ENCODE measurements at regions not wholly inside any gene's neighbourhood (a gene's known extent, or its start where the extent isn't known, plus 50 kb on each side); places are given as distances from the start of the nearest gene placed in this dataset.

- Histone ChIP-seq H2BK120ac (replicated peaks; ENCODE audit: low read depth, low read length) (no peak overlapping the region), H2BK15ac (ENCODE audit: low read length) (no peak overlapping the region), H3K36me3 (ENCODE audit: control insufficient read depth in 2 of 4, insufficient read depth in 4 of 4, low read length in 3 of 4) (no peaks in the 10 kb centered on the region), H3K27ac (ENCODE audit: low read depth, low read length) (no peak overlapping the region), H3K56ac (replicated peaks; ENCODE audit: insufficient read length, low read depth, low read length) (no peak overlapping the region), H4K8ac (ENCODE audit: extremely low read depth, insufficient read depth, low read length) (no peak overlapping the region), H3K18ac (ENCODE audit: extremely low read depth, low read length) (no peak overlapping the region), H3K4ac (replicated peaks; ENCODE audit: insufficient read length, low read depth, low read length) (no peak overlapping the region), H3K23me2 (ENCODE audit: low read depth, low read length) (no peaks in the 10 kb centered on the region), H3K4me3 (ENCODE audit: extremely low read depth in 1 of 4, insufficient read depth in 2 of 4, low read depth in 3 of 4, low read length in 4 of 4) (no peak overlapping the region), H2AFZ (ENCODE audit: low read length) (no peak overlapping the region), H3K79me1 (ENCODE audit: low read depth, low read length) (no peaks in the 10 kb centered on the region), H4K91ac (replicated peaks; ENCODE audit: insufficient read length, low read length) (no peak overlapping the region), H2BK20ac (ENCODE audit: low read length) (no peak overlapping the region), H3K9ac (replicated peaks in 1 of 4; ENCODE audit: extremely low read depth in 1 of 4, low read depth in 3 of 4, low read length in 3 of 4) (no peak overlapping the region), H3K9me3 (ENCODE audit: insufficient read depth in 2 of 2, low read depth in 1 of 2, low read length in 1 of 2) (peaks cover 0 to 5% of the 10 kb centered on the region in 2 experiments; a peak in 1 of 4 replicates), H2BK12ac (ENCODE audit: low read depth, low read length) (no peak overlapping the region), H3K27me3 (replicated peaks in 1 of 4; ENCODE audit: control insufficient read depth in 3 of 4, extremely low read depth in 1 of 4, insufficient read depth in 3 of 4, low read length in 3 of 4) (no peaks in the 10 kb centered on the region), H3K14ac (ENCODE audit: insufficient read length) (no peak overlapping the region), H4K20me1 (replicated peaks in 1 of 2; ENCODE audit: control insufficient read depth in 1 of 2, insufficient read depth in 2 of 2, low read length in 2 of 2) (no peaks in the 10 kb centered on the region), H4K5ac (ENCODE audit: insufficient read length, low read depth, low read length) (no peak overlapping the region), H2BK5ac (ENCODE audit: low read depth, low read length) (no peak overlapping the region), H3K4me1 (replicated peaks in 1 of 4; ENCODE audit: control insufficient read depth in 3 of 4, insufficient read depth in 4 of 4, low read length in 3 of 4) (no peaks in the 10 kb centered on the region), H3K4me2 (ENCODE audit: insufficient read depth in 1 of 2, low read depth in 2 of 2, low read length in 2 of 2) (no peak overlapping the region), H3K23ac (ENCODE audit: insufficient read length) (no peak overlapping the region), H2AK5ac (ENCODE audit: low read depth, low read length) (no peak overlapping the region), H3K79me2 (ENCODE audit: control insufficient read depth in 1 of 2, insufficient read depth in 2 of 2, low read length in 2 of 2) (no peaks in the 10 kb centered on the region)
- ChIA-PET CTCF (ENCODE audit: partially characterized antibody) (no interaction called here), POLR2A (ENCODE audit: partially characterized antibody) (no interaction called here)
- no peak for FAIRE-seq
- no peak for DNase-seq (ENCODE audit: low read depth in 1 of 2, low spot score in 2 of 2)
- no peak for TF ChIP-seq NRF1 (IDR thresholded peaks at IDR 0.05; ENCODE audit: low read depth, low read length)
- TF ChIP-seq SIRT6 (IDR thresholded peaks at IDR 0.05; ENCODE audit: low read length), result no peak
- no peak for TF ChIP-seq MAFK (IDR thresholded peaks at IDR 0.05; ENCODE audit: low read depth, low read length)
- TF ChIP-seq SAP30 (IDR thresholded peaks at IDR 0.05; ENCODE audit: insufficient read depth, insufficient replicate concordance, low read length), result no peak
- no peak for TF ChIP-seq CHD1 (IDR thresholded peaks at IDR 0.05; ENCODE audit: low read depth, low read length)
- no peak for TF ChIP-seq CEBPB (IDR thresholded peaks at IDR 0.05; ENCODE audit: low read depth, low read length)
- WGBS, 2 experiments (ENCODE audit: extremely low coverage in 1 of 2, insufficient coverage in 1 of 2, insufficient read length in 1 of 2, insufficient replicate concordance in 2 of 2, low coverage in 1 of 2, low lambda C conversion rate in 2 of 2, missing lambda C conversion rate in 1 of 2), result 95% methylated on average over 3 of the region's 3 CpGs; no CpG with 5 or more reads in 1 of the 2 experiments
Measured at GRCh38 chr5:82601077-82601476, 322.9 kb upstream of the RPS23 start.

Measured in H1 (cell line).